Liver (tissue), 8 donors: ENCODE measurements at regions not wholly inside any gene's neighbourhood (a gene's known extent, or its start where the extent isn't known, plus 50 kb on each side); places are given as distances from the start of the nearest gene placed in this dataset.

ENCODE experiments used
- DNase-seq: peaks from one replicate; pipeline ENCODE4 v3.0.0-alpha.2; 2017; ENCODE audit warnings: low spot score
- H3K27ac ChIP-seq, 2 donors: one replicate each; pipeline ENCODE4 v1.7.0; 2013; ENCODE audit warnings: inconsistent platforms in 2 of 2, low read length in 2 of 2, control low read depth in 1 of 2, low read depth in 1 of 2, mild to moderate bottlenecking in 1 of 2
- H3K27me3 ChIP-seq, 4 donors: one replicate each; pipeline versions ENCODE4 v1.6.1 to v1.7.0; 2013; ENCODE audit warnings: low read length in 3 of 4, inconsistent platforms in 1 of 4, mild to moderate bottlenecking in 1 of 4, moderate library complexity in 1 of 4; ENCODE audit not compliant: control insufficient read depth in 4 of 4, insufficient read depth in 4 of 4
- H3K36me3 ChIP-seq, 4 donors: one replicate each; pipeline versions ENCODE4 v1.6.1 to v1.7.0; 2013; ENCODE audit warnings: low read length in 3 of 4, mild to moderate bottlenecking in 3 of 4, low read depth in 1 of 4, moderate library complexity in 1 of 4; ENCODE audit not compliant: control insufficient read depth in 4 of 4, insufficient read depth in 3 of 4
- H3K4me1 ChIP-seq, 4 donors: one replicate each; pipeline versions ENCODE4 v1.6.1 to v1.7.0; 2013; ENCODE audit warnings: low read length in 3 of 4, mild to moderate bottlenecking in 3 of 4, moderate library complexity in 1 of 4; ENCODE audit not compliant: control insufficient read depth in 4 of 4, insufficient read depth in 4 of 4
- H3K4me3 ChIP-seq, 3 donors: one replicate each; pipeline versions ENCODE4 v1.6.1 to v1.7.0; 2013; ENCODE audit warnings: low read length in 3 of 3, control low read depth in 1 of 3, low read depth in 1 of 3, mild to moderate bottlenecking in 1 of 3
- H3K9ac ChIP-seq, 2 donors: one replicate each; pipeline ENCODE4 v1.7.0; 2013; ENCODE audit warnings: low read length in 2 of 2, mild to moderate bottlenecking in 2 of 2, moderate library complexity in 2 of 2, control low read depth in 1 of 2, low read depth in 1 of 2
- H3K9me3 ChIP-seq, 4 donors: one replicate each; pipeline versions ENCODE4 v1.6.1 to v1.7.0; 2013; ENCODE audit warnings: low read length in 3 of 4; ENCODE audit not compliant: control insufficient read depth in 4 of 4
- ATF3 ChIP-seq: IDR thresholded peaks from 2 replicates; pipeline ENCODE4 v1.6.1; 2016; ENCODE audit warnings: antibody characterized with exemption
- EGR1 ChIP-seq, 2 donors: IDR thresholded peaks; 2 replicates each; pipeline ENCODE4 v1.6.1; 2016 to 2018; ENCODE audit warnings: antibody characterized with exemption in 2 of 2, low read depth in 2 of 2
- FOXA1 ChIP-seq: IDR thresholded peaks from 2 replicates; pipeline ENCODE4 v1.6.1; 2016; ENCODE audit warnings: antibody characterized with exemption
- FOXA2 ChIP-seq: IDR thresholded peaks from 2 replicates; pipeline ENCODE4 v1.6.1; 2016; ENCODE audit warnings: antibody characterized with exemption
- GABPA ChIP-seq, 2 donors: IDR thresholded peaks in 1 of 2; conservative IDR thresholded peaks in 1 of 2; 2 replicates each; pipeline ENCODE4 v1.6.1; 2016; ENCODE audit warnings: antibody characterized with exemption in 2 of 2, mild to moderate bottlenecking in 1 of 2, moderate library complexity in 1 of 2
- HNF4A ChIP-seq, 2 donors: conservative IDR thresholded peaks; 2 replicates each; pipeline ENCODE4 v1.6.1; 2016; ENCODE audit warnings: antibody characterized with exemption in 2 of 2, mild to moderate bottlenecking in 2 of 2
- HNF4G ChIP-seq: IDR thresholded peaks from 2 replicates; pipeline ENCODE4 v1.6.1; 2016; ENCODE audit warnings: antibody characterized with exemption
- JUND ChIP-seq, 2 donors: IDR thresholded peaks; 2 replicates each; pipeline ENCODE4 v1.6.1; 2016; ENCODE audit warnings: antibody characterized with exemption in 2 of 2
- NR2F2 ChIP-seq: IDR thresholded peaks from 2 replicates; pipeline ENCODE4 v1.6.1; 2016; ENCODE audit warnings: antibody characterized with exemption
- RAD21 ChIP-seq, 2 donors: IDR thresholded peaks; 2 replicates each; pipeline ENCODE4 v1.6.1; 2016; ENCODE audit warnings: antibody characterized with exemption in 2 of 2, mild to moderate bottlenecking in 2 of 2
- REST ChIP-seq: IDR thresholded peaks from 2 replicates; pipeline ENCODE4 v1.6.1; 2016; ENCODE audit warnings: antibody characterized with exemption, mild to moderate bottlenecking
- RXRA ChIP-seq, 2 donors: IDR thresholded peaks; 2 replicates each; pipeline ENCODE4 v1.6.1; 2017 to 2018; ENCODE audit warnings: antibody characterized with exemption in 2 of 2, mild to moderate bottlenecking in 1 of 2
- SP1 ChIP-seq: IDR thresholded peaks from 2 replicates; pipeline ENCODE4 v1.6.1; 2018; ENCODE audit warnings: antibody characterized with exemption, mild to moderate bottlenecking
- TAF1 ChIP-seq: conservative IDR thresholded peaks from 2 replicates; pipeline ENCODE4 v1.6.1; 2016; ENCODE audit warnings: antibody characterized with exemption, mild to moderate bottlenecking
- YY1 ChIP-seq: IDR thresholded peaks from 2 replicates; pipeline ENCODE4 v1.6.1; 2016; ENCODE audit warnings: antibody characterized with exemption, mild to moderate bottlenecking
- ZBTB33 ChIP-seq: IDR thresholded peaks from 2 replicates; pipeline ENCODE4 v1.6.1; 2016; ENCODE audit warnings: antibody characterized with exemption
- WGBS: extraction: QIAGEN DNeasy Blood & Tissue Kit; methylation state at CpG from one replicate; pipeline ENCODE4 v1.1.7; 2013; 5-methylcytosine and 5-hydroxymethylcytosine counted together
- TF ChIP-seq, protein P1 (sequence below): IDR thresholded peaks from 2 replicates; pipeline ENCODE4 v1.6.1; 2016; ENCODE audit warnings: antibody characterized with exemption
- TF ChIP-seq, protein P2 (sequence below): fragments of 150-350 bp; IDR thresholded peaks from 2 replicates; pipeline ENCODE4 v1.5.1; 2017; ENCODE audit warnings: improper control_type of control experiment, low read depth, low read length; ENCODE audit not compliant: missing input control
- donor health status: healthy.
- donor health status: healthy.
- donor health status: healthy.
- donor health status: healthy.
- donor health status: healthy.

DNA sequence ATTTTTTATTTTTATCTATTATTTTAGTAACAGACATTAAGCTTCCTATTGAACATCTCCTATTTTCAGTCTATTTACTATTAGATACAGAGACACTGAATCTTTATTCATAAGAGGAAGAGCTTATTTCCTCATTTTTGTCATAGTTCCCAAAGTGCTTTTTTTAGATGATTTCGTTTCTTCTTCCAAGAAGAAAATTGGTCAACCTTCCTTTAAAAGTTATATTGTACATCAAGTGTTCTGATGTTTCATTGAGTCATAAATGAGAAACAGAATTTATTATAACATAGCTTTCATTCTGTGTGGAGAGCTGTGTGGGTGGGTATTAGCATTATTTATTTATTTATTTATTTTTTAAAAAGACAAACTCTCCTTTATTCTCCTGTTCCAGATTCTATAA is 50.6 kb upstream of the BACH1 start:
- H3K27ac ChIP-seq = no peak overlapping the region

More for the DNA sequence above, 50.6 kb upstream of the BACH1 start:
- Histone ChIP-seq H3K9me3 (peaks cover 0 to 2% (median under 1%) of the 10 kb centered on the region in 4 donors), H3K4me1 (no peaks in the 10 kb centered on the region), H3K4me3 (no peak overlapping the region), H3K9ac (no peak overlapping the region), H3K36me3 (no peaks in the 10 kb centered on the region), H3K27me3 (no peaks in the 10 kb centered on the region)
- DNase-seq = no peak
- 67% methylated on average over 1 of the region's 1 CpG for WGBS
- no peak for TF ChIP-seq ATF3
- no peak for TF ChIP-seq SP1
- no peak for TF ChIP-seq RXRA (IDR thresholded peaks at IDR 0.05)
- TF ChIP-seq, protein P1, sequence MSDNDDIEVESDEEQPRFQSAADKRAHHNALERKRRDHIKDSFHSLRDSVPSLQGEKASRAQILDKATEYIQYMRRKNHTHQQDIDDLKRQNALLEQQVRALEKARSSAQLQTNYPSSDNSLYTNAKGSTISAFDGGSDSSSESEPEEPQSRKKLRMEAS = no peak
- no peak for TF ChIP-seq RAD21 (IDR thresholded peaks at IDR 0.05)
- TF ChIP-seq, protein P2, sequence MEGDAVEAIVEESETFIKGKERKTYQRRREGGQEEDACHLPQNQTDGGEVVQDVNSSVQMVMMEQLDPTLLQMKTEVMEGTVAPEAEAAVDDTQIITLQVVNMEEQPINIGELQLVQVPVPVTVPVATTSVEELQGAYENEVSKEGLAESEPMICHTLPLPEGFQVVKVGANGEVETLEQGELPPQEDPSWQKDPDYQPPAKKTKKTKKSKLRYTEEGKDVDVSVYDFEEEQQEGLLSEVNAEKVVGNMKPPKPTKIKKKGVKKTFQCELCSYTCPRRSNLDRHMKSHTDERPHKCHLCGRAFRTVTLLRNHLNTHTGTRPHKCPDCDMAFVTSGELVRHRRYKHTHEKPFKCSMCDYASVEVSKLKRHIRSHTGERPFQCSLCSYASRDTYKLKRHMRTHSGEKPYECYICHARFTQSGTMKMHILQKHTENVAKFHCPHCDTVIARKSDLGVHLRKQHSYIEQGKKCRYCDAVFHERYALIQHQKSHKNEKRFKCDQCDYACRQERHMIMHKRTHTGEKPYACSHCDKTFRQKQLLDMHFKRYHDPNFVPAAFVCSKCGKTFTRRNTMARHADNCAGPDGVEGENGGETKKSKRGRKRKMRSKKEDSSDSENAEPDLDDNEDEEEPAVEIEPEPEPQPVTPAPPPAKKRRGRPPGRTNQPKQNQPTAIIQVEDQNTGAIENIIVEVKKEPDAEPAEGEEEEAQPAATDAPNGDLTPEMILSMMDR = no peak
- no peak for TF ChIP-seq REST
- TF ChIP-seq HNF4G = no peak
- no peak for TF ChIP-seq HNF4A (conservative IDR thresholded peaks at IDR 0.05)
- no peak for TF ChIP-seq FOXA2
- TF ChIP-seq GABPA (IDR thresholded peaks at IDR 0.05 in 1 of 2, conservative IDR thresholded peaks at IDR 0.05 in 1 of 2) = no peak
- no peak for TF ChIP-seq NR2F2
- no peak for TF ChIP-seq EGR1 (IDR thresholded peaks at IDR 0.05; ENCODE audit: low read depth in 2 of 2)
- TF ChIP-seq YY1 = no peak
- no peak for TF ChIP-seq FOXA1
- no peak for TF ChIP-seq ZBTB33
- no peak for TF ChIP-seq TAF1
- no peak for TF ChIP-seq JUND (IDR thresholded peaks at IDR 0.05)
